Neural crest cell (in vitro differentiated cells): ENCODE measurements at regions not wholly inside any gene's neighbourhood (a gene's known extent, or its start where the extent isn't known, plus 50 kb on each side); places are given as distances from the start of the nearest gene placed in this dataset.

ENCODE experiments used
- DNase-seq: peaks from one replicate; pipeline ENCODE4 v3.0.0; 2021; ENCODE audit warnings: low read depth, mixed read lengths, low spot score
- H3K27ac Mint-ChIP-seq: one replicate; pipeline ENCODE4 v1.8.0; 2021; ENCODE audit warnings: mild to moderate bottlenecking, mixed read lengths; ENCODE audit not compliant: unreplicated experiment
- H3K27me3 Mint-ChIP-seq: 2 replicates; pipeline ENCODE4 v1.8.0; 2021; ENCODE audit warnings: low read depth, mild to moderate bottlenecking, mixed read lengths
- H3K36me3 Mint-ChIP-seq: 2 replicates; pipeline ENCODE4 v1.8.0; 2021; ENCODE audit warnings: low read depth, mild to moderate bottlenecking, mixed read lengths
- H3K4me1 Mint-ChIP-seq: 2 replicates; pipeline ENCODE4 v1.8.0; 2021; ENCODE audit warnings: mixed read lengths
- H3K4me3 Mint-ChIP-seq: one replicate; pipeline ENCODE4 v1.8.0; 2021; ENCODE audit warnings: mild to moderate bottlenecking, mixed read lengths
- H3K9me3 Mint-ChIP-seq: 2 replicates; pipeline ENCODE4 v1.8.0; 2021; ENCODE audit warnings: mixed read lengths
- TF ChIP-seq, protein P1 (sequence below): fragments of 200-600 bp; sonication (generic); conservative IDR thresholded peaks from 2 replicates; pipeline ENCODE4 v1.5.0; 2021; ENCODE audit warnings: antibody characterized with exemption, mild to moderate bottlenecking

- peaks cover 6% of the 10 kb centered on the region for H3K4me1 Mint-ChIP-seq
- H3K27ac Mint-ChIP-seq: no peak overlapping the region
- H3K27me3 Mint-ChIP-seq: no peaks in the 10 kb centered on the region
- no peak overlapping the region for H3K4me3 Mint-ChIP-seq
- H3K9me3 Mint-ChIP-seq: peaks cover under 1% of the 10 kb centered on the region
- DNase-seq: no peak
- peaks cover under 1% of the 10 kb centered on the region for H3K36me3 Mint-ChIP-seq
- TF ChIP-seq, protein P1, sequence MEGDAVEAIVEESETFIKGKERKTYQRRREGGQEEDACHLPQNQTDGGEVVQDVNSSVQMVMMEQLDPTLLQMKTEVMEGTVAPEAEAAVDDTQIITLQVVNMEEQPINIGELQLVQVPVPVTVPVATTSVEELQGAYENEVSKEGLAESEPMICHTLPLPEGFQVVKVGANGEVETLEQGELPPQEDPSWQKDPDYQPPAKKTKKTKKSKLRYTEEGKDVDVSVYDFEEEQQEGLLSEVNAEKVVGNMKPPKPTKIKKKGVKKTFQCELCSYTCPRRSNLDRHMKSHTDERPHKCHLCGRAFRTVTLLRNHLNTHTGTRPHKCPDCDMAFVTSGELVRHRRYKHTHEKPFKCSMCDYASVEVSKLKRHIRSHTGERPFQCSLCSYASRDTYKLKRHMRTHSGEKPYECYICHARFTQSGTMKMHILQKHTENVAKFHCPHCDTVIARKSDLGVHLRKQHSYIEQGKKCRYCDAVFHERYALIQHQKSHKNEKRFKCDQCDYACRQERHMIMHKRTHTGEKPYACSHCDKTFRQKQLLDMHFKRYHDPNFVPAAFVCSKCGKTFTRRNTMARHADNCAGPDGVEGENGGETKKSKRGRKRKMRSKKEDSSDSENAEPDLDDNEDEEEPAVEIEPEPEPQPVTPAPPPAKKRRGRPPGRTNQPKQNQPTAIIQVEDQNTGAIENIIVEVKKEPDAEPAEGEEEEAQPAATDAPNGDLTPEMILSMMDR: peak; percentile 27
Measured at GRCh38 chr1:178572604-178573003, 59.7 kb downstream of the TEX35 start.

- Mint-ChIP-seq H3K27me3 (no peaks in the 10 kb centered on the region), H3K9me3 (no peaks in the 10 kb centered on the region), H3K4me1 (peaks cover 6% of the 10 kb centered on the region), H3K4me3 (no peak overlapping the region), H3K36me3 (no peaks in the 10 kb centered on the region), H3K27ac (no peak overlapping the region)
- DNase-seq: no peak
- TF ChIP-seq, protein P1: no peak
Measured at GRCh38 chr1:178573330-178573729, 60.4 kb downstream of the TEX35 start.

GRCh38 chr1:178574345-178574744 is 61.4 kb downstream of the TEX35 start:
- no peaks in the 10 kb centered on the region for H3K9me3 Mint-ChIP-seq

GRCh38 chr1:178575611-178576361 is 62.9 kb downstream of the TEX35 start:
- H3K9me3 Mint-ChIP-seq: no peaks in the 10 kb centered on the region
- no peaks in the 10 kb centered on the region for H3K27me3 Mint-ChIP-seq
- TF ChIP-seq, protein P1: no peak
- peaks cover 6% of the 10 kb centered on the region for H3K4me1 Mint-ChIP-seq
- no peak overlapping the region for H3K4me3 Mint-ChIP-seq
- H3K27ac Mint-ChIP-seq: no peak overlapping the region
- H3K36me3 Mint-ChIP-seq: no peaks in the 10 kb centered on the region
- DNase-seq: no peak

More at GRCh38 chr1:178574345-178574744, 61.4 kb downstream of the TEX35 start:
- peaks cover 6% of the 10 kb centered on the region for H3K4me1 Mint-ChIP-seq
- no peak overlapping the region for H3K4me3 Mint-ChIP-seq
- no peak overlapping the region for H3K27ac Mint-ChIP-seq
- H3K36me3 Mint-ChIP-seq: no peaks in the 10 kb centered on the region
- H3K27me3 Mint-ChIP-seq: no peaks in the 10 kb centered on the region
- TF ChIP-seq, protein P1: no peak
- no peak for DNase-seq

DNA sequence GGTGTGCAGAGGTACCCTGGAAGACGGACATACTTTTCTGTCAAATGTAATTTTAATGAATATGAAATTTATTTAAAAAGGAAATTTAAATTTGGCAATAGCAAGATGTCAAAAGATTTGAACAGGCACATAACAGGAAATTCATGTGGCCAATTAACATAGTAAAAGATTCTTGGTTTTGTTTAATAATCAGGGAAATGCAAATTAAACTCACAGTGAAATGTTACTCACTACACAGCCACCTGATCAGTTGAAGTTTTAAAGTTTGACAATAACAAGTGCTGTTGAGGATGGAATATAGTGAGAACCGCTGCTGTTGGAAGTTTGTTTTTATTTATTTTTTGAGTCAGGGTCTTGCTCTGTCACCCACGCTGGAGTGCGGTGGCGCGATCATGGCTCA is 63.9 kb downstream of the TEX35 start:
- Mint-ChIP-seq H3K27ac (no peak overlapping the region), H3K27me3 (no peaks in the 10 kb centered on the region), H3K4me3 (no peak overlapping the region), H3K4me1 (peaks cover 9% of the 10 kb centered on the region), H3K36me3 (no peaks in the 10 kb centered on the region), H3K9me3 (no peaks in the 10 kb centered on the region)
- TF ChIP-seq, protein P1: no peak
- DNase-seq: no peak
